B cell (primary cell): ENCODE measurements at regions not wholly inside any gene's neighbourhood (a gene's known extent, or its start where the extent isn't known, plus 50 kb on each side); places are given as distances from the start of the nearest gene placed in this dataset.

Source experiments
- ATAC-seq: fragments of 200-7000 bp; cut with Tn5 transposase; one replicate; pipeline ENCODE4 v1.10.0; 2021; ENCODE audit warnings: low read depth, mild to moderate bottlenecking, moderate number of reproducible peaks, moderate library complexity
- CTCF ChIA-PET: fragments of 350-600 bp; sonication (Branson Sonifier 250); formaldehyde crosslinking; loops from one replicate; lab custom pipeline; 2021; ENCODE audit warnings: antibody characterized with exemption, inconsistent platforms; lab: Charles Lee
- POLR2A ChIA-PET: fragments of 350-600 bp; sonication (Branson Sonifier 250); formaldehyde crosslinking; loops from one replicate; lab custom pipeline; 2021; ENCODE audit warnings: antibody characterized with exemption; lab: Charles Lee
- DNase-seq: peaks from one replicate; pipeline ENCODE4 v3.0.0; 2013
- H2AFZ ChIP-seq: 2 replicates; pipeline ENCODE4 v1.6.1; 2012; ENCODE audit warnings: mild to moderate bottlenecking, low read depth, low read length; ENCODE audit not compliant: insufficient read depth, poor library complexity, severe bottlenecking
- H3K27ac ChIP-seq, 2 donors: 1 replicate in 1 of 2; 2 replicates in 1 of 2; pipeline ENCODE4 v1.5.1; 2012 to 2013; ENCODE audit warnings: low read length in 2 of 2, mild to moderate bottlenecking in 2 of 2, moderate library complexity in 1 of 2
- H3K27me3 ChIP-seq, 4 experiments: fragments of 200-600 bp in 1 of 4; sonication (generic) in 1 of 4; replicated peaks in 1 of 4; 1 replicate in 2 of 4; 2 replicates in 2 of 4; pipeline versions ENCODE4 v1.6.1 to v1.7.0; 2013 to 2016; ENCODE audit warnings: low read length in 3 of 4, mild to moderate bottlenecking in 2 of 4, mixed read lengths in 1 of 4, moderate library complexity in 1 of 4; ENCODE audit not compliant: insufficient read depth in 4 of 4, control insufficient read depth in 3 of 4; ENCODE audit errors: control extremely low read depth in 1 of 4
- H3K36me3 ChIP-seq, 2 experiments: replicated peaks in 1 of 2; 1 replicate in 1 of 2; 2 replicates in 1 of 2; pipeline versions ENCODE4 v1.6.1 to v1.7.1; 2013; ENCODE audit warnings: low read length in 1 of 2; ENCODE audit not compliant: insufficient read depth in 2 of 2, control insufficient read depth in 1 of 2; ENCODE audit errors: control extremely low read depth in 1 of 2, extremely low read depth in 1 of 2
- H3K4me1 ChIP-seq, 2 donors: fragments of 200-600 bp in 1 of 2; sonication (generic) in 1 of 2; 1 replicate in 1 of 2; 2 replicates in 1 of 2; pipeline versions ENCODE4 v1.5.1 to v1.6.1; 2013 to 2017; ENCODE audit warnings: low read length in 2 of 2; ENCODE audit not compliant: control insufficient read depth in 2 of 2, insufficient read depth in 2 of 2
- H3K4me2 ChIP-seq: replicated peaks from 2 replicates; pipeline ENCODE3; 2012; ENCODE audit warnings: mild to moderate bottlenecking, low read depth, low read length; ENCODE audit not compliant: poor library complexity, severe bottlenecking
- H3K4me3 ChIP-seq, 5 experiments: fragments of 200-600 bp in 1 of 5; sonication (generic) in 1 of 5; 1 replicate in 3 of 5; 2 replicates in 2 of 5; pipeline versions ENCODE4 v1.5.1 to v1.7.0; 2011 to 2016; ENCODE audit warnings: low read length in 4 of 5, mild to moderate bottlenecking in 4 of 5, low read depth in 2 of 5, control low read depth in 1 of 5, moderate library complexity in 1 of 5; ENCODE audit not compliant: insufficient read depth in 1 of 5; ENCODE audit errors: control extremely low read depth in 1 of 5, extremely low read depth in 1 of 5
- H3K79me2 ChIP-seq: fragments of 200-600 bp; sonication (generic); one replicate; pipeline ENCODE4 v1.6.0; 2016; ENCODE audit warnings: low read length; ENCODE audit not compliant: control insufficient read depth, insufficient read depth
- H3K9ac ChIP-seq: fragments of 200-600 bp; sonication (generic); 2 replicates; pipeline ENCODE4 v1.6.1; 2017; ENCODE audit warnings: mild to moderate bottlenecking, low read length, moderate library complexity
- H3K9me3 ChIP-seq, 3 donors: one replicate each; pipeline versions ENCODE4 v1.6.1 to v1.7.1; 2013; ENCODE audit warnings: low read length in 2 of 3; ENCODE audit not compliant: control insufficient read depth in 2 of 3, insufficient read depth in 1 of 3; ENCODE audit errors: control extremely low read depth in 1 of 3
- H4K20me1 ChIP-seq: 2 replicates; pipeline ENCODE4 v1.6.0; 2012; ENCODE audit warnings: mild to moderate bottlenecking, low read length; ENCODE audit not compliant: insufficient read depth, control insufficient read depth, poor library complexity, severe bottlenecking
- H3K27ac Mint-ChIP-seq: one replicate; pipeline ENCODE4 v1.8.0; 2021; ENCODE audit warnings: mixed read lengths
- H3K27me3 Mint-ChIP-seq: one replicate; pipeline ENCODE4 v1.8.0; 2021; ENCODE audit warnings: mixed read lengths
- H3K4me1 Mint-ChIP-seq: one replicate; pipeline ENCODE4 v1.8.0; 2021; ENCODE audit warnings: mixed read lengths
- H3K4me3 Mint-ChIP-seq: one replicate; pipeline ENCODE4 v1.8.0; 2021; ENCODE audit warnings: mixed read lengths
- H3K9me3 Mint-ChIP-seq: one replicate; pipeline ENCODE4 v1.8.0; 2022; ENCODE audit warnings: mixed read lengths; ENCODE audit not compliant: insufficient read depth
- CTCF ChIP-seq: fragments of 200-600 bp; IDR thresholded peaks from one replicate; pipeline ENCODE4 v1.8.0; 2022; ENCODE audit warnings: antibody characterized with exemption, mild to moderate bottlenecking
- EZH2 ChIP-seq: IDR thresholded peaks from 2 replicates; pipeline ENCODE4 v1.6.1; 2012; ENCODE audit warnings: borderline replicate concordance, low read depth, mild to moderate bottlenecking, moderate library complexity, low read length; ENCODE audit not compliant: insufficient read depth, poor library complexity, severe bottlenecking
- WGBS: methylation state at CpG from one replicate; pipeline ENCODE4 v1.1.5; 2013; ENCODE audit warnings: missing lambda C conversion rate; ENCODE audit not compliant: insufficient coverage; 5-methylcytosine and 5-hydroxymethylcytosine counted together
- intact Hi-C: fragments of 100-400 bp; cut with micrococcal nuclease; formaldehyde crosslinking; loops from one replicate; pipeline ENCODE4 v1.10.0; 2022

GRCh38 chrX:69020316-69020715 is 144.9 kb downstream of the PJA1 start:
- CTCF ChIA-PET: no interaction called here
- no peaks in the 10 kb centered on the region for H3K36me3 ChIP-seq
- H3K4me2 ChIP-seq: no peak overlapping the region
- H3K27me3 ChIP-seq: no peaks in the 10 kb centered on the region
- no peaks in the 10 kb centered on the region for H3K9me3 Mint-ChIP-seq
- intact Hi-C loops: no loop called here
- POLR2A ChIA-PET: no interaction called here
- H3K9ac ChIP-seq: no peak overlapping the region
- H2AFZ ChIP-seq: no peak overlapping the region
- no peaks in the 10 kb centered on the region for H3K27me3 Mint-ChIP-seq
- 80% methylated on average over 2 of the region's 3 CpGs for WGBS
- no peak for ATAC-seq
- no peaks in the 10 kb centered on the region for H3K79me2 ChIP-seq
- no peaks in the 10 kb centered on the region for H3K4me1 Mint-ChIP-seq
- no peak overlapping the region for H3K4me3 ChIP-seq
- H3K4me1 ChIP-seq: no peaks in the 10 kb centered on the region
- H4K20me1 ChIP-seq: no peaks in the 10 kb centered on the region
- no peak for DNase-seq
- H3K27ac ChIP-seq: no peak overlapping the region
- no peak overlapping the region for H3K4me3 Mint-ChIP-seq
- H3K9me3 ChIP-seq: no peaks in the 10 kb centered on the region
- no peak overlapping the region for H3K27ac Mint-ChIP-seq
- TF ChIP-seq EZH2: no peak
- no peak for TF ChIP-seq CTCF

- Mint-ChIP-seq H3K27me3 (no peaks in the 10 kb centered on the region), H3K27ac (no peak overlapping the region), H3K9me3 (no peaks in the 10 kb centered on the region), H3K4me1 (no peaks in the 10 kb centered on the region), H3K4me3 (no peak overlapping the region)
- Histone ChIP-seq H3K4me1 (no peaks in the 10 kb centered on the region), H3K4me3 (no peak overlapping the region), H3K4me2 (no peak overlapping the region), H3K36me3 (no peaks in the 10 kb centered on the region), H3K27me3 (no peaks in the 10 kb centered on the region), H3K9ac (no peak overlapping the region), H4K20me1 (no peaks in the 10 kb centered on the region), H3K9me3 (peaks cover 0 to 2% (median 0%) of the 10 kb centered on the region in 3 donors), H2AFZ (no peak overlapping the region), H3K79me2 (no peaks in the 10 kb centered on the region), H3K27ac (no peak overlapping the region)
- POLR2A ChIA-PET: no interaction called here
- DNase-seq (no peak), ATAC-seq (no peak)
- no CpG with 5 or more reads among the region's 2 CpGs for WGBS
- TF ChIP-seq CTCF (no peak), EZH2 (no peak)
- CTCF ChIA-PET: no interaction called here
- intact Hi-C loops: no loop called here
These were observed 146.0 kb downstream of the PJA1 start for GRCh38 chrX:69019073-69019890.
